GM21526 (cell line): ENCODE measurements at regions not wholly inside any gene's neighbourhood (a gene's known extent, or its start where the extent isn't known, plus 50 kb on each side); places are given as distances from the start of the nearest gene placed in this dataset.
A peak's percentile ranks its signal among the peaks of the same experiment; 100 is the strongest.

Source experiments
- ATAC-seq: cut with Tn5 transposase; IDR thresholded peaks from one replicate; pipeline ENCODE4 v1.9.1; 2021; ENCODE audit warnings: moderate library complexity; ENCODE audit not compliant: unreplicated experiment, low FRiP score

DNA sequence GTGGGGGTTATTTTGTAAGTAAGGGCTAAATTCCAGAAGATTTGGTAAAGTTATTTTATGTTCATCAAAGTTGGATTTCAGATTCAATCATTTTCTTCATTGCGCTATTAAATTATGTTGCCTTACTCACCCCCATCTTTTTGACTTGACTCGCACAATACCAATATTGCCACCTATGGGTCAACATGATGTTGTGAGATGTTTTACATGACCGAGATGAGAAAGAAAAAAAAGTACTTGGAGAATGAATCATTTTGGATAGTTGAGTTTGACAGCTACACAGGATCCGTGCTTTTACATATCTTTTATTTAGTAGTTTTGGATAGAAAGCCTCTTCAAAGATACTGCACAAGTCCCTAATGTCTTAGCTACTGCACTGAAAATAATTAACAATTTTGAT lies 224.2 kb upstream of the EMCN start:
- no peak for ATAC-seq

DNA sequence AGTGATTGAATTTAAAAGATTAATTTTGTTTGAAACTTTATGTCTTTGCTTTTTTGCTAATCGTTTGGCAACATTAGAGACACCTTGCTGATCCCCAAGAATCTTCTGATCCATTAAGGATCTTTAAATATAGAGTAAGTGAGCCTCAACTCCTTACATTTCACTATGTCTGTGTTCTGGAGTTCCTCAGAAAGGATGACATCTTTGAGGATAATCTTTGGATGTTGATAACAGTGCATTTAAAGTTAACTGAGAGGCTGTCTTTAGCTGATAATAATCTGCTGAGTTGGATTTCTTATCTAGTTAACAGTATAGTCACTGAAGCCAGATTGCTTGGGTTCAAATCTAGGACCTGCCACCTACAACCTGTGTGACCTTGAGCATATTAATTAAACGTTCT lies 221.6 kb upstream of the EMCN start:
- no peak for ATAC-seq

DNA sequence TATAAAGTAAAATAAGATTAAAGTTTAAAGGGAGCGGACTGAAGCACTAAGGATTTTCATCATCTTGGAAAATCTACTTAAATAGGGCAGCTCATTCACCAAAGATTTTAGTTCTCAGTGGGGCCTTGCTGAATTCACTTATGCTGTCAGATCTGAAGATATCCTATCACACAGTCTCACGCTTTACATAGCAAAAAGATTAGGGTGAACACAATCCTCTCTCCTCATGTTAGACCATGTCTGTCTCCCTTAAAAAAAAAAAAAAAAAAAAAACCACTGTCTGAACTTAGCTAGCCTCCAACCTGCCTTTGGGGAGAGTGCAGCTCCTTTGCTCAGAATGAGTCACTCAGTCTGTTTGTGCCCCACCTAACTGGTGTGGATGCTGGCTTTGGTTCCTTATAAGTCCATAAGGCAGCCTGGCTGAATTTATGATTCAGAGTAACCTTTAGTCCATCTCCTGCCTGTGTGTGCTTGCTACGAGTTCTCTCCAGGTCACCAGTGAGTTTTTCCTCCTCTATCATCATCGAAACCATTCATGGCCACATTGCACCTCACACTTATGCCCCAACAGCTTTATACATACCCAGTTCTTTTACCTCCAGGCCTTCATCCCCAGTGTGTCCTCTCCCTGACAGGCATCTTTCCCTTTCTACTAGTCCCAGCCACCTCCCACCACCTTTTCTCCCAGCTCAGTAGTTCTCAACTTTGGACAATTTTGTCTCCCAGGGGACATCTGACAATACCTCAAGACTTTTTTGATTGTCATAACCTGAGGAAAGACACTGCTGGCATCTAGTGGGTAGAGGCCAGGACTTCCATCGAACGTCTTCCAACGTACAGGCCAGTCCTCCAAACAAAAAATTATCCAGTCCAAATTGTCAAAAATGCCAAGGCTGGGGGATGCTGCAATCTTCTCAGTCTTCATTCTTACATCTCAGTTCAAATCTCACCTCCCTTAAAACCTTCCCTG lies 220.7 kb upstream of the EMCN start:
- no peak for ATAC-seq

DNA sequence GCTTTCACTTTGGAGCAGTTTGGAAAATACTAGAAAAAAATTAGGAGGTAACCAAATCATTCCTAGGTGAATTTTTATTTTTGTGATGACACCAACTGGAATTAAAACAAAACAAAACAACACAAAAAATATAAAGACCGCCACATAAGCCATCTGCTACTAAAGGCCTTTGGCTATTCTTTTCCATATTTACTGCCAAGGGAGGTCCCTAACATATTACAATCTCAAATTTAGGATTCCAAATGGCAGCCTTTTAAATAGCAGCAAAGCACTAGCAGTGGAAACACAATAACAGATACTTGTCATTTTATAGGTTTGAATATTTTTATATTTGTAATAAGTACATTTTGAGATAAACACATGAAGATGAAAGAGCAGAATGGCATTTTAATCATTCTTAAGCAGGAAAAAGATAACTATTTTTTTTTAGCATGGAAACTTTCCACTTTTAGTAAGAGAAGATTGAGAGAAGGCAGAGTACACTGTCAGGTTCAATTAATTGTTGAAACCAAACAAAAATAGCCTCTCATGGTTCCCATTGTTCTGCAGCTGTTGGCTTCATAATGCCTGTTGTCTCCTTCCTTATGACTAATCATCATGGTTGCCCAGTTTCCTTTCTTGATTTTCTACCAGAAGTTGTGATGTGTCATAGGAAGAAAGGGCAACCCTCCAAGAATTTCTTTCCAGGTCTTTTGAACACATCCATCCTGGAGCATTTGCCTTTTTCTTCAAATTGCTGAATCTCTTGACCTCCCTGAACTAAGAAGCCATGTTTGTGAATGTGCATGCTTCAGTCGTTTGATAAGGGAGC lies 219.0 kb upstream of the EMCN start:
- ATAC-seq = no peak

GRCh38 chr4:100728861-100729260 lies 211.0 kb upstream of the EMCN start:
- ATAC-seq = no peak

- peak; percentile 53 for ATAC-seq
Measured at GRCh38 chr4:100722866-100723459, 205.1 kb upstream of the EMCN start.

DNA sequence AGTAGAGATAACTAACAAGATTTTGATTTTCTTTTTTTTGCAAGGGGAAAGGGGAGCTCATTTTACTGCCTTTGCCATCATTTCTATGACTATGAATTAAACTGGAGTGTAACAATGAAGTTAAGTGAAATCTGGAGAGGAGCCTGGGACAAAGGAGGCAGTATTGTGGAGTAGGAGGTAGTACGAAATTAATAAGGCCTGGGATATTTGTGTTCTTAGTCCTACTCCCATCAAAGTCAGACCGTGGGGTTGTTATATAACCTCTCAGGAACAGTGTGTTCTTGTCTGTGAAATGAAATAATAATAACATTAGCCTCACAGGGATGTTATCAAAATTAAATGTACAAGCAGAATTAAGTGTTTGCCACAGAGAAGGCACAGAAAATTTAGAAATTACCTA lies 204.3 kb upstream of the EMCN start:
- no peak for ATAC-seq

- ATAC-seq = no peak
Measured at GRCh38 chr4:100721490-100721889, 203.7 kb upstream of the EMCN start.

DNA sequence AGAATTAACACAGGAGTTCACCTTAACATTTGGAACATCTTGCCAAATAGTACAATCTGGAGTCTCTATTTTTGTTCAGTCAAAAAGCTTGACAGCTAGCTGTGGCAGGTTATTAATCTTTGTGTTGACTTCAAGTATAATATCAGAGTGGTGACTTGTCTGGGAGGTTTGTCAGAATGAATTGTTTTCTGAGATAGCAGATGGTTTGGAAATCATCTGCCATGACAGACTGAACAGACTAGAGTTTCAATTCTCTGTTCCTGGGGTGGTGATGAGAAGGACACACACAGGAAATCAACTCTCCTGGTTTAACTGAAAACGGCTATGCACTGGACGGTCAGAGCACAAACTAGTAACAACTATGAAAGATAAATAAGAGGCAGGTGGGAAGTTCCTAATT lies 203.3 kb upstream of the EMCN start:
- no peak for ATAC-seq

GRCh38 chr4:100716416-100716815 lies 198.6 kb upstream of the EMCN start:
- no peak for ATAC-seq

- ATAC-seq = no peak
Measured at GRCh38 chr4:100708776-100709175, 191.0 kb upstream of the EMCN start.

GRCh38 chr4:100707786-100708185 lies 190.0 kb upstream of the EMCN start:
- ATAC-seq = no peak

GRCh38 chr4:100696531-100696930 lies 178.7 kb upstream of the EMCN start:
- ATAC-seq = no peak

- ATAC-seq = no peak
Measured at GRCh38 chr4:100695871-100696270, 178.0 kb upstream of the EMCN start.

DNA sequence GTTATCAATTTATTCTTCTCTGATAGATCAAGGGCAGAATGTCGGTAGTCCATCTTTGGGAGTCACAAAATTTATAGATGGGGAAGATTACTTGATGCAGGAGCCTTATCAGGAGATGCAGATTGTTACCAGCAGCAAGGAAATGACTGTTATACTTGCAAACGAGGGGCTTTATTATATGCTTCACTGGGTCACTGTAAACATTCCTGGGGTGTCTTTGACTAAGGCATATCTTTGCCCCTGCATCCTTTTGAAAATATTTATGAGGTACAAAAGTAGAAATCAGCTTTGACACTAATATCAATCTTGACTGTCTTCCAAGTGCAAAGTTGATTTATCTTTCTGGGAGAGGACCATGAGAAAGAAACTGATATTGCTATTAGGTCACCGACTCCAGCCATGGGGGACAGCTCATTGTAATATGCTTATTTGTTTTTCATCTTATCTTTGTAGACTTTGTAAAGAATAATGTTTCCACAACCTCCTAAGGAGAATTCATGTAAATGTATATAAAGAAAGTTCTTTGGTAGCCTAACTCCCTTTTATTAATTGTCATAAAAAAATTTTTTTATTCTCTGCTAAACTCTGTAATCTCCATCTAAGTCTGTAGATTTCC lies 177.3 kb upstream of the EMCN start:
- no peak for ATAC-seq

DNA sequence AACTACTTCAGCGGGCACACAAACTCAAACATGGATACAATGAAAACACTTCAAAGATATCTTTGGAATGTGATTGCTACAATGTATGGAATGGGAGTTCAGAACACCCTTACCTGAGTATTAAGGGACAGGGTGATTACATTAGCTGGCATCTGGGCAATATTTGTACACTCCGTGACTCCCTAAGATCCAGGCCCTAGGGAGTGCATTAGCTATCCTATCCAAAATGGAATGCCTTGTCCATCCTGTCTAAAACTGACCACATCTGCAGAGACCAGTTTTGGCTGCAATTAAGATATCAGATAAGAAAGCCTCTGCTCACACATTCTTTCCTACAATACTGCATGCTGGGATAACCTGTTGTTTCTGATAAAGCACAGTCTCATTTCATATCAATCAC lies 176.6 kb upstream of the EMCN start:
- ATAC-seq = no peak

DNA sequence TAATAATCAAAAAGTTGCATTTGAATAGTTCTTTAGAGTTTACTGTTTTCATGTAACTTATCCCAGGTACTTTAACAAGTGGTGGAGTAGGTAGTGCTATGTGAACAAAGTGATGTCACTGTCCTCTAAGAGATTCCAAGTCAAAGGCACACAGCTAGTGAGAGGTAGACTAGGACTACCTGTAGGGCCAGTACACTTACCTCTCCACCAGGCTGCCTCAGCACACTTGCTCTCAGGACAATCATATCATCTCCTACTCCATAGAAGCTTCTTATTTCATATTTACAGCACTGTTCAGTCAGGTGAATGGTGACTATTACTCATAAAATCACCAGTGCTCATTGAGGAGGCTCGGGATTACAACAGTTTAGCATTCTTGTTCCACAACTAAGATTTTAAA lies 173.0 kb upstream of the EMCN start:
- ATAC-seq = no peak

DNA sequence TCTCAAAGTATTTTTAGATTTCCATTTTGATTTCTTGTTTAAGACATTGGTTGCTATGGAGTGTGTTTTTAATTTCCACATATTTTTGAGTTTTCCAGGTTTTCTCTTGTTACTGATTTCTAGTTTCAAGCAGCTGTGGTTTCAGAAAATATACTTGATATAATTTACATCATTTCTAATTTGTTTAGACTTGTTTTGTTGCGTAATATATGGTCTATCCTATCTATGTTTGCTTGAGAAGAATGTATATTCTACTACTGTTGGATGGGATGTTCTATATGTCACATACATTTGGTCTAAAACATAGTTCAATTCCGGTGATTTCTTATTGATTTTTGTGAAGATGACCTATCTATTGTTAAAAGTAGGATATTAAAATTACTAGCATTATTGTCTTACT lies 170.5 kb upstream of the EMCN start:
- no peak for ATAC-seq

GRCh38 chr4:100682477-100683218 lies 164.8 kb upstream of the EMCN start:
- no peak for ATAC-seq

- ATAC-seq = no peak
Measured at GRCh38 chr4:100681289-100681688, 163.5 kb upstream of the EMCN start.
